K562 (cell line): ENCODE measurements at regions not wholly inside any gene's neighbourhood (a gene's known extent, or its start where the extent isn't known, plus 50 kb on each side); places are given as distances from the start of the nearest gene placed in this dataset.

Experiments
- CREB1 ChIP-seq, 2 experiments: sonication (generic) in 1 of 2; formaldehyde crosslinking in 1 of 2; IDR thresholded peaks; 2 replicates each; pipeline versions ENCODE4 v1.6.1 to v1.8.0; 2012 to 2022; ENCODE audit warnings: inconsistent platforms in 1 of 2, mild to moderate bottlenecking in 1 of 2, missing genetic modification reagents in 1 of 2, moderate library complexity in 1 of 2
- ETV5 ChIP-seq: sonication (generic); formaldehyde crosslinking; IDR thresholded peaks from 2 replicates; pipeline ENCODE4 v1.4.0; 2020; ENCODE audit warnings: low read depth, mild to moderate bottlenecking, missing genetic modification reagents
- HDAC6 ChIP-seq: IDR thresholded peaks from 2 replicates; pipeline ENCODE4 v1.6.1; 2012; ENCODE audit warnings: low read depth, mild to moderate bottlenecking, control low read depth, inconsistent platforms, low read length, moderate library complexity
- HNRNPLL ChIP-seq: fragments of 200-400 bp; formaldehyde crosslinking; IDR thresholded peaks from 2 replicates; pipeline ENCODE4 v1.6.1; 2017; ENCODE audit warnings: low read length, low read depth, mild to moderate bottlenecking; ENCODE audit not compliant: poor library complexity, severe bottlenecking
- MAX ChIP-seq: sonication (generic); formaldehyde crosslinking; IDR thresholded peaks from 2 replicates; pipeline ENCODE4 v1.9.0; 2022; ENCODE audit warnings: mild to moderate bottlenecking, missing genetic modification reagents
- PATZ1 ChIP-seq: fragments of 250-450 bp; sonication (Bioruptor Pico); IDR thresholded peaks from 2 replicates; pipeline ENCODE4 v1.5.0; 2020; ENCODE audit warnings: mild to moderate bottlenecking, borderline replicate concordance
- POLR2AphosphoS5 ChIP-seq: IDR thresholded peaks from 2 replicates; pipeline ENCODE4 v1.6.1; 2011; ENCODE audit warnings: mild to moderate bottlenecking, low read depth, low read length, moderate library complexity; ENCODE audit not compliant: control insufficient read depth, insufficient read depth
- ZNF124 ChIP-seq: sonication (generic); formaldehyde crosslinking; IDR thresholded peaks from 2 replicates; pipeline ENCODE4 v1.8.1; 2022; ENCODE audit warnings: missing genetic modification reagents
- TF ChIP-seq, protein P1 (sequence below): sonication (generic); formaldehyde crosslinking; IDR thresholded peaks from 2 replicates; pipeline ENCODE4 v1.8.1; 2022; ENCODE audit warnings: missing genetic modification reagents
- TF ChIP-seq, protein P2 (sequence below): sonication (generic); formaldehyde crosslinking; IDR thresholded peaks from 2 replicates; pipeline ENCODE4 v1.8.1; 2023; ENCODE audit warnings: mild to moderate bottlenecking, missing genetic modification reagents

DNA sequence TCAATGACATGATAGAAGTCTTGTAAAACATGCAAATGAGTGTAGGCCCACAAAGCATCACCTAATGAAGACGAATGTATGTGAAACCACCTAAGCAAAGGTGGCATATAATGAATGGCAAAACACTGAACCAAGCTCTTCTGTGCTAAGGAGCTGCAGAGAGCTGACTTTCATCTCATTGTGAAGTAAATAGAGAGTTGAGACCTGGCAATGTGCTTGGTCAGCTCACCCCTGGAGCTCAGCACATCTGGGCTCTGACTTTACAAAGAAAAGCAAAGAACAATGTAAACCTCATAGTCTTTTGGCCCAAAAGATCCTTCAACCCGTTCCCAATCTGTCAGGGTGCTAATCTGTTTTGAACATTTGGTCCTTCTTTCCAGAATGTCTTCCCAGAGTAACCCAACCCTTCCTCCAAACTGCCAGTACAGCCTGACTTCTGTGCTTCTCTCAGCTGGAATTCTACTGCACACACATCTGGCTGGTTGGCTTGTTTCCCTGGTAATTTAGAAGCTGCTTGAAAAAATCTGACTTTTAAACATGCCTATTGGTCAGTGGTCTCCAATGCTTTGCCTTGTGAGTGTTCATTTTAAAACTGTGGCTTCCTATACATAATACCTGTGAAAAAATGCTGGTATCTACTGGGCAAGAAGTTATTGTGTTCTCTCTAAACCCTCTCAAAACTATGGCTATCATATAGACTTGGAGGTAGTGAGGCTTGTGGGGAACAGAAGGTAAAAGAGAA is 101.7 kb downstream of the CD200R1L start:
- TF ChIP-seq HNRNPLL (no peak), HDAC6 (no peak), MAX (CRISPR knock-in tag) (no peak), ZNF124 (no peak), PATZ1 (no peak), CREB1 (IDR thresholded peaks at IDR 0.05) (no peak), CREB1 (CRISPR knock-in tag; IDR thresholded peaks at IDR 0.05) (no peak), POLR2AphosphoS5 (no peak), ETV5 (no peak)
- TF ChIP-seq, protein P1, sequence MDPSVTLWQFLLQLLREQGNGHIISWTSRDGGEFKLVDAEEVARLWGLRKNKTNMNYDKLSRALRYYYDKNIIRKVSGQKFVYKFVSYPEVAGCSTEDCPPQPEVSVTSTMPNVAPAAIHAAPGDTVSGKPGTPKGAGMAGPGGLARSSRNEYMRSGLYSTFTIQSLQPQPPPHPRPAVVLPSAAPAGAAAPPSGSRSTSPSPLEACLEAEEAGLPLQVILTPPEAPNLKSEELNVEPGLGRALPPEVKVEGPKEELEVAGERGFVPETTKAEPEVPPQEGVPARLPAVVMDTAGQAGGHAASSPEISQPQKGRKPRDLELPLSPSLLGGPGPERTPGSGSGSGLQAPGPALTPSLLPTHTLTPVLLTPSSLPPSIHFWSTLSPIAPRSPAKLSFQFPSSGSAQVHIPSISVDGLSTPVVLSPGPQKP (CRISPR knock-in tag): no peak
- TF ChIP-seq, protein P2, sequence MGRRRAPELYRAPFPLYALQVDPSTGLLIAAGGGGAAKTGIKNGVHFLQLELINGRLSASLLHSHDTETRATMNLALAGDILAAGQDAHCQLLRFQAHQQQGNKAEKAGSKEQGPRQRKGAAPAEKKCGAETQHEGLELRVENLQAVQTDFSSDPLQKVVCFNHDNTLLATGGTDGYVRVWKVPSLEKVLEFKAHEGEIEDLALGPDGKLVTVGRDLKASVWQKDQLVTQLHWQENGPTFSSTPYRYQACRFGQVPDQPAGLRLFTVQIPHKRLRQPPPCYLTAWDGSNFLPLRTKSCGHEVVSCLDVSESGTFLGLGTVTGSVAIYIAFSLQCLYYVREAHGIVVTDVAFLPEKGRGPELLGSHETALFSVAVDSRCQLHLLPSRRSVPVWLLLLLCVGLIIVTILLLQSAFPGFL (CRISPR knock-in tag): no peak
